ENCODE measurements at regions not wholly inside any gene's neighbourhood (a gene's known extent, or its start where the extent isn't known, plus 50 kb on each side); places are given as distances from the start of the nearest gene placed in this dataset.

DNA sequence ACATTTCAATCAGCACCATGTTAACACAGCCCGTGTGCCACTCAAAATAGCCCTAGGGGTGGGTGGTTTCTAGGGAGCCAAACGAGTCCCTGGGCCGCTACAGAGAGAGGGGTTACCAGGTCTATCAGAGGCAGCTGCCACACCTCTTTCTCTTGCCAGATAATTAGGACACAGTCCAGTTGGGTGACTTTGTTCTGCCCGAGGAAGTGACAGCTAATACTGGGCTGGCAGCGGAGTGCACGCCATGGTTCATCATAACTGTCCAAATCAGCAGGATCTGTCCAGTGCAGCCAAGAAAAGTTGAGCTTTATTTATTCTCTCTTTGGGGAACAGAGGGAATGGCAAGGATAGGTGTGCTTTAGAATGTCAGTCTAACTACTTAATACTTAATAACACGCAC is 583.8 kb downstream of the BRINP1 start:
- TF ChIP-seq, protein P1, sequence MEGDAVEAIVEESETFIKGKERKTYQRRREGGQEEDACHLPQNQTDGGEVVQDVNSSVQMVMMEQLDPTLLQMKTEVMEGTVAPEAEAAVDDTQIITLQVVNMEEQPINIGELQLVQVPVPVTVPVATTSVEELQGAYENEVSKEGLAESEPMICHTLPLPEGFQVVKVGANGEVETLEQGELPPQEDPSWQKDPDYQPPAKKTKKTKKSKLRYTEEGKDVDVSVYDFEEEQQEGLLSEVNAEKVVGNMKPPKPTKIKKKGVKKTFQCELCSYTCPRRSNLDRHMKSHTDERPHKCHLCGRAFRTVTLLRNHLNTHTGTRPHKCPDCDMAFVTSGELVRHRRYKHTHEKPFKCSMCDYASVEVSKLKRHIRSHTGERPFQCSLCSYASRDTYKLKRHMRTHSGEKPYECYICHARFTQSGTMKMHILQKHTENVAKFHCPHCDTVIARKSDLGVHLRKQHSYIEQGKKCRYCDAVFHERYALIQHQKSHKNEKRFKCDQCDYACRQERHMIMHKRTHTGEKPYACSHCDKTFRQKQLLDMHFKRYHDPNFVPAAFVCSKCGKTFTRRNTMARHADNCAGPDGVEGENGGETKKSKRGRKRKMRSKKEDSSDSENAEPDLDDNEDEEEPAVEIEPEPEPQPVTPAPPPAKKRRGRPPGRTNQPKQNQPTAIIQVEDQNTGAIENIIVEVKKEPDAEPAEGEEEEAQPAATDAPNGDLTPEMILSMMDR (IDR thresholded peaks at IDR 0.05; ENCODE audit: low read depth, low read length): no peak
- TF ChIP-seq POLR2A (IDR thresholded peaks at IDR 0.05; ENCODE audit: extremely low read depth, insufficient read length): no peak
- TF ChIP-seq, protein P2, sequence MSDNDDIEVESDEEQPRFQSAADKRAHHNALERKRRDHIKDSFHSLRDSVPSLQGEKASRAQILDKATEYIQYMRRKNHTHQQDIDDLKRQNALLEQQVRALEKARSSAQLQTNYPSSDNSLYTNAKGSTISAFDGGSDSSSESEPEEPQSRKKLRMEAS (IDR thresholded peaks at IDR 0.05; ENCODE audit: low read depth, low read length): no peak
